ENCODE measurements at regions not wholly inside any gene's neighbourhood (a gene's known extent, or its start where the extent isn't known, plus 50 kb on each side); places are given as distances from the start of the nearest gene placed in this dataset.

GRCh38 chr2:138403431-138403927 is 98.1 kb upstream of the SPOPL start:
- H3K4me1 ChIP-seq: no peaks in the 10 kb centered on the region
- peaks cover 0 to 7% (median 0%) of the 10 kb centered on the region in 3 donors for H3K9me3 ChIP-seq
- no peak overlapping the region for H3K27ac ChIP-seq
- H3K4me3 ChIP-seq: no peak overlapping the region
- no peaks in the 10 kb centered on the region for H3K27me3 ChIP-seq
- no peaks in the 10 kb centered on the region for H3K36me3 ChIP-seq
- ATAC-seq: no peak
- TF ChIP-seq CTCF (IDR thresholded peaks at IDR 0.05): no peak
- 82 to 84% methylated on average over 3 to 4 of the region's 5 CpGs for WGBS, 2 donors (ENCODE audit: low coverage in 1 of 2)

- 90 to 100% methylated on average over 1 of the region's 1 CpG for WGBS, 2 donors (ENCODE audit: low coverage in 1 of 2)
- Histone ChIP-seq H3K27me3 (no peaks in the 10 kb centered on the region), H3K9me3 (peaks cover 0 to 19% (median 0%) of the 10 kb centered on the region in 3 donors), H3K4me3 (no peak overlapping the region), H3K36me3 (no peaks in the 10 kb centered on the region), H3K4me1 (no peaks in the 10 kb centered on the region), H3K27ac (no peak overlapping the region)
- no peak for ATAC-seq
- TF ChIP-seq POLR2A (IDR thresholded peaks at IDR 0.05) (no peak), POLR2AphosphoS5 (IDR thresholded peaks at IDR 0.05) (no peak), CTCF (IDR thresholded peaks at IDR 0.05) (no peak), EP300 (IDR thresholded peaks at IDR 0.05) (no peak)
Observed at GRCh38 chr2:138414014-138414413, 87.6 kb upstream of the SPOPL start.

GRCh38 chr2:138415985-138416384 is 85.6 kb upstream of the SPOPL start:
- H3K27me3 ChIP-seq: no peaks in the 10 kb centered on the region
- no peak overlapping the region for H3K4me3 ChIP-seq
- no peak for ATAC-seq
- TF ChIP-seq POLR2AphosphoS5 (IDR thresholded peaks at IDR 0.05) (no peak), CTCF (IDR thresholded peaks at IDR 0.05) (no peak), EP300 (IDR thresholded peaks at IDR 0.05) (no peak), POLR2A (IDR thresholded peaks at IDR 0.05) (no peak)
- 54 to 90% methylated on average over 2 to 5 of the region's 5 CpGs for WGBS, 2 donors (ENCODE audit: low coverage in 1 of 2)
- H3K4me1 ChIP-seq: no peaks in the 10 kb centered on the region
- H3K36me3 ChIP-seq: no peaks in the 10 kb centered on the region
- no peak overlapping the region for H3K27ac ChIP-seq
- H3K9me3 ChIP-seq: peaks cover 0 to 19% (median 0%) of the 10 kb centered on the region in 3 donors

GRCh38 chr2:138418453-138418852 is 83.1 kb upstream of the SPOPL start:
- no peak overlapping the region for H3K4me3 ChIP-seq
- H3K36me3 ChIP-seq: no peaks in the 10 kb centered on the region
- H3K27ac ChIP-seq: no peak overlapping the region
- H3K9me3 ChIP-seq: peaks cover 0 to 4% (median 0%) of the 10 kb centered on the region in 3 donors
- H3K27me3 ChIP-seq: no peaks in the 10 kb centered on the region
- TF ChIP-seq CTCF (IDR thresholded peaks at IDR 0.05) (no peak), POLR2A (IDR thresholded peaks at IDR 0.05) (no peak), POLR2AphosphoS5 (IDR thresholded peaks at IDR 0.05) (no peak), EP300 (IDR thresholded peaks at IDR 0.05) (no peak)
- 83 to 100% methylated on average over 2 of the region's 2 CpGs for WGBS, 2 donors (ENCODE audit: low coverage in 1 of 2)
- no peak for ATAC-seq
- H3K4me1 ChIP-seq: peaks cover 0 to 4% (median 0%) of the 10 kb centered on the region in 3 donors

- WGBS, 2 donors (ENCODE audit: low coverage in 1 of 2): 69 to 86% methylated on average over 1 to 3 of the region's 3 CpGs
- peaks cover 0 to 4% (median 0%) of the 10 kb centered on the region in 3 donors for H3K4me1 ChIP-seq
- no peak for TF ChIP-seq CTCF (IDR thresholded peaks at IDR 0.05)
- no peak for TF ChIP-seq POLR2A (IDR thresholded peaks at IDR 0.05)
- no peak for TF ChIP-seq POLR2AphosphoS5 (IDR thresholded peaks at IDR 0.05)
- TF ChIP-seq EP300 (IDR thresholded peaks at IDR 0.05): no peak
Observed at GRCh38 chr2:138421315-138421970, 80.1 kb upstream of the SPOPL start.

More at GRCh38 chr2:138421315-138421970, 80.1 kb upstream of the SPOPL start:
- Histone ChIP-seq H3K36me3 (no peaks in the 10 kb centered on the region), H3K27me3 (no peaks in the 10 kb centered on the region), H3K9me3 (peaks cover 0 to 13% (median 0%) of the 10 kb centered on the region in 3 donors), H3K4me3 (no peak overlapping the region), H3K27ac (no peak overlapping the region)
- no peak for ATAC-seq

Data from gastroesophageal sphincter (tissue), 4 donors.